ENCODE measurements at regions not wholly inside any gene's neighbourhood (a gene's known extent, or its start where the extent isn't known, plus 50 kb on each side); places are given as distances from the start of the nearest gene placed in this dataset.

DNA sequence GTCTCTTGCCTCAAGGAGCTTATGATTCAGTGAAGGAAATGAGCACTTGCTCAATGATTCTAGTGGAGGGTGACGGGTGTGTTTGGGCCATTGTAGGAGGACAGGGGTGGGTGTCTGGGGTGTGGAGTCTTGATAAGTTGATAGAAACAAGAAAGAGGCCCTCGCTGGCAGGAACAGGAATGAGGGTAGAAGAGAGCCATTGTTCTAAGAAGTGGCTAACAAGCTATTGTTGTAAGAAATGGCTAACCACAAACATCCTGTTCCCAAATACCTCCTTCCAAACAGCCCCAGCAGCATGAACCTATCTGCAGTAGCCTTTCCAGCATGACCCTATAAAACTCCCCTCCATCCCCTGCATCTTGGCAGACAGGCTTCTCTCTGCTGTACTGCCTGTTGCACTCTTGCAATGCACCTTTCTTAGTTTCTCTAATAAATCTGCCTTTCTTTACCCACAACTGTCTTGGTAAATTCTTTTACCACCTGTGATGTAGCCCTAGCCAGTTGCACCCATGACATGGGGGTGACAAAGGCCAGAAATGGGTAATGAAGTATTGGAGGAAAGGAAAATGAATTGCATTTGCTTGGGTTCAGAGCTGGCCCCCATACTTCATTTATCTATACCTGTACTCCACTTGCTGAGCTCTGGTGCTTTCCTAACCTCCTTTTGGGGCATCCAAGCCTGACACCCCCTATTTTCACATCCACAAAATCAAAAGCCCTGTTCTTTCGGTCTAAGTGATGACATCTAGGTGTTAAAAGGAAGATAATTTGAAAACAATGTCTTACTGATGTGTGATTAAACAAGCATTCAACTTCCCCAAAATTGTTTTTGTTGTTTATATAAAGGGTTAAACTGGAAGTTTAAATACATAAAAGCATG, 389.1 kb downstream of the GRIN2B start:
- no peak for DNase-seq

GRCh38 chr12:13591488-13591887, 389.9 kb downstream of the GRIN2B start:
- DNase-seq = no peak

GRCh38 chr12:13591059-13591458, 390.3 kb downstream of the GRIN2B start:
- no peak for DNase-seq

DNA sequence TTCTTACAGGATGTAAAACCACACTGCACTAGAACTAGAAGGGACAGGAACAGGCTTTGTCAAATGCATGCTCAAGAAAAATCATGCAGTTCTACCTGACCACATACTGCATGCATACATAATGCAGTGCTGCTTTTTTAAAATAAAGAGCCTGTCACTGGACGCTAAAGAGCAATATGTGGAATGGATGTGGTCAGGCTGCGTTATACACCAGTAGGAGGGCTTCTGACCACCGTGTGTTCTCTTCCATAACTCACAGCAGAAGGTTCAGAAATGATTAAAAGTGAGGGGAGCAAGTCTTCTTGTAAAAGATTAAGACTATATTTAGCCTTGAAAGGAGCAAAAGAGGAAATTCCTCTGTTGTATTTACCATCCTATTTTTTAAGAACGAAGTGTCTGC, 392.0 kb downstream of the EMP1 start:
- no peak for DNase-seq

DNA sequence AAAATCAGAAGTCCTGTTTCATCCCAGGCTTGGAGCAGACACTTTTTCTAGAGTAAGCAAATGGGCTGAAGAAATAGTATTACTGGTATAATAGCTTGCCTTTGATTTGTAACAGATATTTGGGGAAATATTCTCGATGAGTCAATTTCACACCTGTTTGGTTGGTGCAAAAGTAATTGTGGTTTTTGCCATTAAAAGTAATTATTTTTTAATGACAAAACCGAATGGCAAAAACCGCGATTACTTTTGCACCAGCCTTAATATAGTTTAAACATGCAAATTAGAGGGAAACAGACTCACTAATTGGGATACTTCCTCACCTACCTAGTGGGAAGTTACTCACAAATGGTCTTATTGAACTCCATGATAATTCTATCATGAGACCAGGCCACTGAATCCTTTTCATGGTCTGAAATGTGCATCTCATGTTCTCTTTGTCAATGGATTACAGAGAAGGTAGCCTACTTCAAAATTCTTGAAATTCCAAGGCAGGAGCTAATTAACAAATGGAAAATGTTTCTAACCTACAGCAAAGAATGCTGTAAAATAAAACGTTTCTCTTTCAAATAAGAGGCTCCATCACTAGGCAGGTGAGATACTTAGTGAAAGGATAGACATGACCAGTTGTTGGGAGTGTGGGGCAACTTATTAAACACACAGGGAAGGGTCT, 391.3 kb downstream of the EMP1 start:
- no peak for DNase-seq

GRCh38 chr12:13586361-13586760, 389.8 kb downstream of the EMP1 start:
- DNase-seq = no peak

DNA sequence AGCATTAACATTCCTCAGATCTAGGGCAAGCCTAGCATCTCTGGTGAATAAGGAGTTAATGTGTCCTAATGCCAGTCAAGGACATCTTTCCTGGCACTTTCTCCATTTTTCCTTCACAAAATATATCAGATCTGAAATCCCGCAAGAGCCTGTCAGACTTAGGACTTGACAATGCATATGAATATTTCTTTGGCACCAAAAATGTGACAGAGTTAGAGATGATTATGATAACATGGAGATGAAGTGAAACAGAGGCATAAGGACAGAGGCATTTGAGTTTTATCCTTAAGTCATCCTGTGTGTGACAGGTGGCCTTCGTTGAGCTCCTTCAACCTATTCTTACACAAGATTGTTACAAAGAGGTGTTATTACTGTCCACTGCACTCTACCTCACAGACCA, 388.0 kb downstream of the EMP1 start:
- DNase-seq = no peak

GRCh38 chr12:13583630-13584029, 387.1 kb downstream of the EMP1 start:
- no peak for DNase-seq

- DNase-seq = no peak
Observed at GRCh38 chr12:13582421-13582820, 385.9 kb downstream of the EMP1 start.

DNA sequence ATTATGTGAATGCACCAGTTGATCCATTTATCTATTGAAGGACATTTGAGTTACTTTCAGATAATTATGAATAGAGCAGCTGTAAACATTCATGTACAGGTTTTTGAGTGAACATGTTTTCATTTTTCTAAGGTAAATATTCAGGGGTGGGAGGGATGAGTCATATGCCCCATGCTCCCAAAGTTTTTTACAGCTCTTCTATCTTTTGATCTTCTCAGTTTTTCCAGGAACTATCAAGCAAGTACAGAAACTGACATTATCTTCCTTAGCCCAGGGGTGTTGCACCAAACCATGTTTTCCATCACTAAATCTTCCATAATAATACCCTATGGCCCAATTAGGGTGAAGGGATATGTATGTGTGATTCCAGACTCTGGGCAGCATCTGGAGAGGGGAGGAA, 384.5 kb downstream of the EMP1 start:
- no peak for DNase-seq

GRCh38 chr12:13580206-13580605, 383.7 kb downstream of the EMP1 start:
- no peak for DNase-seq

DNA sequence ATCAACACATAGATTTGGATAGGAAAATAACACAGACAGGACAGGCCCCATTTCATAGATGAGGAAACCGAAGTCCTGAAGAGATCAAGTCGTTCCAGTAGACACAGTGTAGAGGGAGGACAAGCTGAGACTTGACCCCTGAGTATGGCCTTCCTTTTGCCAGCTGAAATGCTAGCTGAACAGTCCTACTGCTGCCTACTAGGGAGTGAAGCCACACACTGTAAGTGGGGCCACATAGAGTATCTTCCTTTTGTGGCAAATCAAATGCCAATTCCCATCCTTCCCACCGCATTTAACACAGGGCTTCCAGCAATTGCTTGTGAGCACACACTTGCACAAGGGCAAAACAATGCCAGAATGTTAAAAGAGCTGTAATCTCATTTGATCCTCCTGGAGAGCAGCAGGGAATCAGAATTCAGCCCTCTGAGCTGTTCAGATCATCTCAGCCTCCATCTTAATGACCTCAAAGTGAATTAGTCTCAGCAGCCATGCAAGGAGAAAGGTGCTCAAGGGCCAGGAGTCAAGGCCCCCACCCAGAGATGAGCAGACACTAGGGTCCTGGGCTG, 380.5 kb downstream of the EMP1 start:
- DNase-seq = no peak

- DNase-seq = no peak
Observed at GRCh38 chr12:13573698-13574321, 377.3 kb downstream of the EMP1 start.

DNA sequence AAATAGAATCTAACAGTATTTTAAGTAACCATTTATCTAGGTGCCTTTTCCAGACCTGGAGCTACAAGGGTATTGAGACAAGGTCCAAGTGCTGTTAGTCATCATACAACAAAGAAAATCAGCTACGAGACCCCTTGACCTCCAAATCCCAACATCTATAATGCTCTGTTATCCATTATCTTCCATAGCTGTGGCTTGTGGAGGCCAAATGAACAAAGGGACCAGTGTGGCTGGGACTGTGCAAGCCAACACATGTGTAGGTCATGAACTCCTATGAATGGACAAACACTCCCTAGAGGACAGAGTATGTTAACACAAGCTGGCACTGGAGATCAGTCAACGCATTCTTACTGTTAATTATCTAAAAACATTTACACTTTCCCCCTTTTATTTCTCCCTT, 374.5 kb downstream of the EMP1 start:
- DNase-seq = no peak

DNA sequence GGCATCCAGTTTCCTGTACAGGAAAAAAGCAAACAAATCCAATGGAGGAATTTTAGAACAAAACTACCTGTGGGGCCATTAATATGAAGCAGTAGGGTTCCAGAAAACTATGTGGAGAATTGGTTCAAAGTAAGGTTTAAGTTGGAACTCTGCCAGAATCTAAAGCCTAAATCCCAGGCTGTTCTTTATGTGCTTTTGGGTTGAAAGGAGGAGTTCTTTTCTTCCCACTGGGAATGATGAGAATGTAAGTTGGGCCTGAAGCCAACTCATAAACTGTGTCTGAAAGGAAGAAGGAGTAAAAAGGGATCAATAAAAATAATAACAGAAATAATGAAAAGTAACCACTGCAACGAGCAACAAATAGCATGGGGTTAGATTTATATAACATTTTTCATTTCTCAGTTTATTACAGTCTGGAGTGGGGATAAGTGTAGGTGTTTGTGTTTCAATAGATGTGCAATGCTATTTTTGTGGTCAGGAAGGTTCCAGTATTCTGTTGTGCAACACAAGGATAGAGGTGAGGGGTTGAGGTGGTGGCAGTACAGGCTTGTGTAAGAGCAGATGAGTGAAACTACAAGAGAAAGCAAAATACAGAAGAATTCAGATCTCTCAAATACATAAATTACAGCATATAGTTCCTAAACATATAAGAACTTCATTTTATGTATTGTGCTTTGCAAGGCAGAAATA, 373.6 kb downstream of the EMP1 start:
- DNase-seq = no peak

GRCh38 chr12:13566292-13566691, 369.8 kb downstream of the EMP1 start:
- DNase-seq = no peak

GRCh38 chr12:13564266-13564810, 367.8 kb downstream of the EMP1 start:
- no peak for DNase-seq

DNA sequence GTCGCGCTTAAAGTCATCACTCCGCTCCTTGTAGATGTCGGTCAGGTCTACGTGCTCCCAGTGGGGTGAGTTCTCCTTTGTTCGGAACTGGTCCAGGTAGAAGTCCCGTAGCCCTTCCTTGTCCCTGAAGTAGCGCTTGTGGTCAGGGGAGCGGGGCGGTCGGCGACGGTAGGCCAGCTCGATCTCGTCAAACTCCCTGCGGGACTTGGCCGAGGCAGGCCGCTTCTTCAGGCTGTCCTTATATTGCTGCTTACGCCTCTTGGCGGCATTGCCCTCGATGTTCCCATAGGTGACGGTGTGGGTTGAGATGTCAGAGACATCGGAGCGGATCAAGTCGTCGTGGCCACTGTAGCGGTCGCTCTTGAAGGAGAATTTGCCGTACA, 367.2 kb downstream of the EMP1 start:
- no peak for DNase-seq

- no peak for DNase-seq
Observed at GRCh38 chr12:13562915-13563742, 366.6 kb downstream of the EMP1 start.

DNA sequence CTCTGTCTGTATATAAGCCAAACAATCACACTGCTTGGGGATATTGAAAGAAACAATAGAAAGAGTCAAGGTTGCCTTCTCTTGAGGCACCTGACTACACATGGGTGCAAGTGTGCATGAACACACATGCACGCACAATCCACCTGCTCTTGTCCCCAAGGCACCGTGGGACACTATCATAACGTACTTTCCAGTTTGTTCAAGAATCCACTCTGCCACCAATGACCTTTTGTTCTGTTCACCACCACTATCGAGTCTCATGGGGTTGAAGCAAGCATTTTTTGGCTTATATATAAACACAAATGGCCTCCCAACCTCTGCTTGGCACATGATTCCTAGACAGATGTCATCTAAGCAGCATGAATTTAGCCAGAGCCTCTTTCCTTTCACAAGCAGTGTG, 365.4 kb downstream of the EMP1 start:
- DNase-seq = no peak

DNA sequence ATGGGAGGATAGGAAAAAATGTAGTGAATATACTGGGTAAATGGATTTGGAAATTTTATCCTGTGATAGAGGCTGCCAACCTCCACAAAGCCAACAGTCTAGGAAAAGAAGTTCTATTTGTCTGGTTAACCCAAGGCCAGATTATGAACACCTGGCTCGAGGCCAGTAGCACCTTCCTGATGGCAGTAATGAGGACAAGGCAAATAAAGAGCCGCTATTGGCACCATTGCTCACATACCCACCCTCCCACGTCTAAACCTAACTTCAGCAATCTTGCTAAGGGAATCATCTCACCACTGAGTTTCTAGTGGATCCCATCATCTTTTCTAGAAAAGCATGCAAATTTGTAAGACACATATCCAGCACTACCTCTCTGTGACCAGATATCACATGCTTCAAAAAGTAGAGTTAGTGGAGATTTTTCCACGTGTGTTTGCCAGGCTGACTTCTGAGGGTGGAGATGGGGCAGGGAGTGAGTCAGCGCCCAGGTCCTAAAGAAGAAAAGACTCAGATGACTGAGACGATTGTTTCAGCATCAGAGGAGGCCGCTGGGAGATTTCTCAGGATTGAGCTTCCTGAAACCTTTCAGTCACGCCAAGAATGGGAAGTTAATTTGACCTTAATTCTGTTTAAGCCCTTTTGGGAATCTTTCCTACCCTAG, 362.9 kb downstream of the EMP1 start:
- DNase-seq = no peak

Data from activated T-cell treated with anti-CD3 and anti-CD28 coated beads, Interleukin-2, amount 50 U/mL, for 48 hours (primary cell).